PC-3 (cell line): ENCODE measurements at regions not wholly inside any gene's neighbourhood (a gene's known extent, or its start where the extent isn't known, plus 50 kb on each side); places are given as distances from the start of the nearest gene placed in this dataset.

Experiments used
- ATAC-seq: fragments of 200-7000 bp; cut with Tn5 transposase; 2 replicates; pipeline ENCODE4 v1.9.1; 2020; ENCODE audit warnings: mild to moderate bottlenecking, moderate library complexity
- BruUV-seq: library from RNA; stranded (reverse); fragments of 400-500 nt; replicated peaks from 2 replicates; lab custom pipeline; 2021; lab: Mats Ljungman, UMichigan
- CTCF ChIA-PET: fragments of 300-600 bp; sonication (Branson Sonifier 250); formaldehyde crosslinking; loops from one replicate; lab custom pipeline; 2022; ENCODE audit warnings: antibody characterized with exemption; lab: Charles Lee
- POLR2A ChIA-PET: fragments of 300-600 bp; sonication (Branson Sonifier 250); formaldehyde crosslinking; loops from one replicate; lab custom pipeline; 2022; ENCODE audit warnings: antibody characterized with exemption; ENCODE audit not compliant: unreplicated experiment; lab: Charles Lee
- DNase-seq: peaks from one replicate; pipeline ENCODE4 v3.0.0-alpha.2; 2015
- H2AFZ ChIP-seq: fragments of 300-600 bp; sonication (generic); 2 replicates; pipeline ENCODE4 v1.6.0; 2016; ENCODE audit warnings: antibody characterized with exemption, low read length
- H3F3A ChIP-seq: fragments of 300-600 bp; sonication (generic); one replicate; pipeline ENCODE4 v1.6.0; 2017; ENCODE audit warnings: antibody characterized with exemption, low read length, control low read depth, mild to moderate bottlenecking; ENCODE audit not compliant: unreplicated experiment
- H3K27ac ChIP-seq: fragments of 300-600 bp; sonication (generic); 2 replicates; pipeline ENCODE4 v1.5.1; 2016; ENCODE audit warnings: mild to moderate bottlenecking, low read length
- H3K27me3 ChIP-seq: fragments of 300-600 bp; sonication (generic); 2 replicates; pipeline ENCODE4 v1.6.1; 2016; ENCODE audit warnings: low read length, mixed read lengths
- H3K36me3 ChIP-seq: fragments of 300-600 bp; sonication (generic); 2 replicates; pipeline ENCODE4 v1.6.1; 2016; ENCODE audit warnings: low read depth, mixed run types, low read length, mixed read lengths
- H3K4me1 ChIP-seq: fragments of 300-600 bp; sonication (generic); 2 replicates; pipeline ENCODE4 v1.5.1; 2016; ENCODE audit warnings: low read length; ENCODE audit not compliant: insufficient read depth
- H3K4me2 ChIP-seq: fragments of 300-600 bp; sonication (generic); 2 replicates; pipeline ENCODE4 v1.6.0; 2016; ENCODE audit warnings: low read length
- H3K4me3 ChIP-seq: fragments of 300-600 bp; sonication (generic); 2 replicates; pipeline ENCODE4 v1.5.1; 2016; ENCODE audit warnings: mild to moderate bottlenecking, low read length, mixed read lengths
- H3K79me2 ChIP-seq: fragments of 300-600 bp; sonication (generic); 2 replicates; pipeline ENCODE4 v1.6.1; 2017; ENCODE audit warnings: low read length, mixed read lengths
- H3K9ac ChIP-seq: fragments of 300-600 bp; sonication (generic); 2 replicates; pipeline ENCODE4 v1.6.0; 2016; ENCODE audit warnings: mild to moderate bottlenecking, low read length
- H3K9me2 ChIP-seq: fragments of 300-600 bp; sonication (generic); replicated peaks from 2 replicates; pipeline ENCODE4 v1.6.1; 2016; ENCODE audit warnings: mixed run types, low read length, mixed read lengths
- H3K9me3 ChIP-seq: fragments of 300-600 bp; sonication (generic); 2 replicates; pipeline ENCODE4 v1.6.1; 2016; ENCODE audit warnings: low read length, mixed read lengths
- H4K20me1 ChIP-seq: fragments of 300-600 bp; sonication (generic); 2 replicates; pipeline ENCODE4 v1.6.1; 2016; ENCODE audit warnings: low read length, mixed read lengths
- EZH2 ChIP-seq: fragments of 300-600 bp; sonication (generic); IDR thresholded peaks from one replicate; pipeline ENCODE4 v1.6.1; 2017; ENCODE audit warnings: antibody characterized with exemption, mild to moderate bottlenecking, low read length; ENCODE audit not compliant: unreplicated experiment
- EZH2phosphoT487 ChIP-seq: fragments of 300-600 bp; sonication (generic); IDR thresholded peaks from 2 replicates; pipeline ENCODE4 v1.6.1; 2018; ENCODE audit warnings: mild to moderate bottlenecking, antibody characterized with exemption, low read length, borderline replicate concordance
- intact Hi-C: fragments of 100-400 bp; cut with micrococcal nuclease; formaldehyde crosslinking; loops from 2 replicates; pipeline ENCODE4 v1.9.0; 2023
- TF ChIP-seq, protein P1 (sequence below): fragments of 300-600 bp; sonication (generic); conservative IDR thresholded peaks from 2 replicates; pipeline ENCODE4 v1.5.1; 2017; ENCODE audit warnings: antibody characterized with exemption, low read depth, mild to moderate bottlenecking, low read length

DNA sequence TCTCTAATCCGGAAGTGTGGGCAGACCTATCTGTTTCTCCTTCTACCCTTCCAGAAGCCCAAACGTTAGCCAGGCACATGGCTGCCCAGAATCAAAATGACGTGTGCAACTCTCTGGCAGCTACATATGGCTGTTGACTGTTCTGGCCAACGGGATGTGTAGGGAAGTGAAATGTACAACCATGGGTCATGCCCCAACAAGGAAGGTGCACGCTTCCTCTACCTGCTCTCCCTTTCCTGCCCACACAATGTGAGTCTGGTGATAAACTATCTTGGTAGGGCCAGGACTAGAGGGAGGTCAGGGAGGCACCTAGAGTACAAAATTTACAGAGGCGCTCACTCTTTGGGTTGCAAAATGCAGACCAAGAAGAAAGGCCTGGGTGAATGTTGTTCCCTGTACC lies 495.9 kb upstream of the PROK2 start:
- Histone ChIP-seq H3K36me3 (no peaks in the 10 kb centered on the region), H3K4me2 (no peak overlapping the region), H3K9me2 (no peaks in the 10 kb centered on the region), H3K9me3 (no peaks in the 10 kb centered on the region), H3K4me1 (no peaks in the 10 kb centered on the region), H3K9ac (no peak overlapping the region), H3K4me3 (no peak overlapping the region), H3K27me3 (peaks cover 25% of the 10 kb centered on the region), H2AFZ (no peak overlapping the region), H3F3A (no peaks in the 10 kb centered on the region), H4K20me1 (no peaks in the 10 kb centered on the region), H3K27ac (no peak overlapping the region), H3K79me2 (no peaks in the 10 kb centered on the region)
- TF ChIP-seq EZH2 (no peak), EZH2phosphoT487 (no peak)
- TF ChIP-seq, protein P1, sequence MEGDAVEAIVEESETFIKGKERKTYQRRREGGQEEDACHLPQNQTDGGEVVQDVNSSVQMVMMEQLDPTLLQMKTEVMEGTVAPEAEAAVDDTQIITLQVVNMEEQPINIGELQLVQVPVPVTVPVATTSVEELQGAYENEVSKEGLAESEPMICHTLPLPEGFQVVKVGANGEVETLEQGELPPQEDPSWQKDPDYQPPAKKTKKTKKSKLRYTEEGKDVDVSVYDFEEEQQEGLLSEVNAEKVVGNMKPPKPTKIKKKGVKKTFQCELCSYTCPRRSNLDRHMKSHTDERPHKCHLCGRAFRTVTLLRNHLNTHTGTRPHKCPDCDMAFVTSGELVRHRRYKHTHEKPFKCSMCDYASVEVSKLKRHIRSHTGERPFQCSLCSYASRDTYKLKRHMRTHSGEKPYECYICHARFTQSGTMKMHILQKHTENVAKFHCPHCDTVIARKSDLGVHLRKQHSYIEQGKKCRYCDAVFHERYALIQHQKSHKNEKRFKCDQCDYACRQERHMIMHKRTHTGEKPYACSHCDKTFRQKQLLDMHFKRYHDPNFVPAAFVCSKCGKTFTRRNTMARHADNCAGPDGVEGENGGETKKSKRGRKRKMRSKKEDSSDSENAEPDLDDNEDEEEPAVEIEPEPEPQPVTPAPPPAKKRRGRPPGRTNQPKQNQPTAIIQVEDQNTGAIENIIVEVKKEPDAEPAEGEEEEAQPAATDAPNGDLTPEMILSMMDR: no peak
- intact Hi-C loops: no loop called here
- no TSS peak for BruUV-seq
- ATAC-seq: no peak
- CTCF ChIA-PET: no interaction called here
- POLR2A ChIA-PET: no interaction called here
- no peak for DNase-seq

- H3K27ac ChIP-seq: no peak overlapping the region
- no peaks in the 10 kb centered on the region for H3K9me2 ChIP-seq
- no peaks in the 10 kb centered on the region for H3K4me1 ChIP-seq
- CTCF ChIA-PET: no interaction called here
- H3K4me2 ChIP-seq: 0 out of 2 replicates have a peak overlapping the region, but pooled peaks have one; percentile 6
- no peak overlapping the region for H2AFZ ChIP-seq
- no peaks in the 10 kb centered on the region for H3K79me2 ChIP-seq
- POLR2A ChIA-PET: no interaction called here
- no peaks in the 10 kb centered on the region for H3F3A ChIP-seq
- intact Hi-C loops: no loop called here
- no peak; the same call in 1 of the 2 replicates for ATAC-seq
- DNase-seq: no peak
- TF ChIP-seq EZH2phosphoT487 (no peak), EZH2 (no peak)
- TF ChIP-seq, protein P1: no peak
- no peaks in the 10 kb centered on the region for H3K9me3 ChIP-seq
- no peaks in the 10 kb centered on the region for H3K36me3 ChIP-seq
- H3K4me3 ChIP-seq: no peak overlapping the region
- peaks cover 13% of the 10 kb centered on the region for H3K27me3 ChIP-seq
- BruUV-seq: no TSS peak
- no peak overlapping the region for H3K9ac ChIP-seq
- no peaks in the 10 kb centered on the region for H4K20me1 ChIP-seq
These were observed 494.7 kb upstream of the PROK2 start for GRCh38 chr3:72279631-72280041.

DNA sequence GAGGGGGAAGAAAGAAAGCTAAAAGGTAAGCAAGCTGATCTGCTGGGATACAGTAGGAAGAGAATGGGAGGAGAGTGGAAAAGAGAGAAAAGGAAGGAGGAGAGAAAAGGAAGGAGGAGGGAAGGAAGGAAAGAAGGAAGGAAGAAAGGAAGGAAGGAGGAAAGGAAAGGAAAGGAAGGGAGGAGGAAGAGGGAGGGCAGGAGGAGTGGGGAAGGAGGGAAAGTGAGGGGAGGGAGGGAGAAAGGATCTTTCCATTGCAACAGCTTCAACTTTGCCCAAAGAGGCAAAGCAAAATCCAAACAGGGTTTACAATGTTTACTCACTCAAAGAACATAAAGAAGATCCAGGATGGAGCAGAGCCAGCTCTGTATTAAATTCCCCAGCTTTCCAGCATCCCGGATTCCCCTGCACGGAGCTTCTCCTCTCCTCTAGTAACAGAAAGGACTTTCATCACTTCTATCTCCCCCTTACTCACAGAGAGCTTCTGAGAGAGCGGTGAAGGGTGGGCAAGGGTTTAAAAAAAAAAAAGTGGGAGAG lies 494.2 kb upstream of the PROK2 start:
- Histone ChIP-seq H3K36me3 (no peaks in the 10 kb centered on the region), H3K4me1 (no peaks in the 10 kb centered on the region), H3K9me2 (no peaks in the 10 kb centered on the region), H3K9me3 (no peaks in the 10 kb centered on the region), H3F3A (no peaks in the 10 kb centered on the region), H3K4me3 (no peak overlapping the region), H3K4me2 (0 out of 2 replicates have a peak overlapping the region, but pooled peaks have one; percentile 6), H3K27ac (no peak overlapping the region), H3K27me3 (peaks cover 8% of the 10 kb centered on the region), H3K79me2 (no peaks in the 10 kb centered on the region), H4K20me1 (no peaks in the 10 kb centered on the region), H3K9ac (no peak overlapping the region), H2AFZ (no peak overlapping the region)
- BruUV-seq: no TSS peak
- no peak for ATAC-seq
- TF ChIP-seq, protein P1: no peak
- TF ChIP-seq EZH2: no peak
- no peak for TF ChIP-seq EZH2phosphoT487
- POLR2A ChIA-PET: no interaction called here
- intact Hi-C loops: no loop called here
- CTCF ChIA-PET: no interaction called here
- no peak for DNase-seq
